ENCODE measurements at regions not wholly inside any gene's neighbourhood (a gene's known extent, or its start where the extent isn't known, plus 50 kb on each side); places are given as distances from the start of the nearest gene placed in this dataset.

GRCh38 chr7:15086131-15086611 lies 183.6 kb upstream of the DGKB start:
- no peak for DNase-seq (ENCODE audit: low spot score)
- no peak overlapping the region for H3K27ac Mint-ChIP-seq
- H3K4me1 Mint-ChIP-seq = no peaks in the 10 kb centered on the region
- H3K36me3 Mint-ChIP-seq = no peaks in the 10 kb centered on the region
- H3K9me3 Mint-ChIP-seq = no peaks in the 10 kb centered on the region
- no peak for ATAC-seq
- H3K27me3 Mint-ChIP-seq (ENCODE audit: low read depth) = no peaks in the 10 kb centered on the region
- no peak overlapping the region for H3K4me3 Mint-ChIP-seq
- CTCF ChIA-PET = interaction anchor here (0.7 kb wide), 1 partner anchor 651 kb away, joined by 3 read pairs; no protein-coding TSS in a partner anchor
- POLR2A ChIA-PET = no interaction called here
- no peak for TF ChIP-seq AFF4 (CRISPR knock-in tag; IDR thresholded peaks at IDR 0.05; ENCODE audit: borderline replicate concordance)
- TF ChIP-seq HMGA2 (CRISPR knock-in tag; IDR thresholded peaks at IDR 0.05) = no peak
- no peak for TF ChIP-seq ZBTB43 (CRISPR knock-in tag; IDR thresholded peaks at IDR 0.05)
- TF ChIP-seq CTCF (IDR thresholded peaks at IDR 0.05) = no peak
- TF ChIP-seq FOXK1 (CRISPR knock-in tag; IDR thresholded peaks at IDR 0.05) = no peak
- TF ChIP-seq ZNF232 (CRISPR knock-in tag; IDR thresholded peaks at IDR 0.05) = no peak
- TF ChIP-seq CREM (CRISPR knock-in tag; IDR thresholded peaks at IDR 0.05) = no peak
- TF ChIP-seq OVOL2 (CRISPR knock-in tag; IDR thresholded peaks at IDR 0.05; ENCODE audit: borderline replicate concordance) = no peak
- no peak for TF ChIP-seq ZNF532 (CRISPR knock-in tag; IDR thresholded peaks at IDR 0.05; ENCODE audit: borderline replicate concordance)
- TF ChIP-seq ZNF263 (CRISPR knock-in tag; IDR thresholded peaks at IDR 0.05; ENCODE audit: low read depth) = no peak
- no peak for TF ChIP-seq NFE2L1 (CRISPR knock-in tag; IDR thresholded peaks at IDR 0.05)
- TF ChIP-seq USF2 (CRISPR knock-in tag; IDR thresholded peaks at IDR 0.05) = no peak

GRCh38 chr7:15085366-15085765 lies 182.8 kb upstream of the DGKB start:
- CTCF ChIA-PET = no interaction called here
- ATAC-seq = no peak

More at GRCh38 chr7:15085366-15085765, 182.8 kb upstream of the DGKB start:
- Mint-ChIP-seq H3K27ac (no peak overlapping the region), H3K27me3 (ENCODE audit: low read depth) (no peaks in the 10 kb centered on the region), H3K4me3 (no peak overlapping the region), H3K9me3 (no peaks in the 10 kb centered on the region), H3K36me3 (no peaks in the 10 kb centered on the region), H3K4me1 (no peaks in the 10 kb centered on the region)
- POLR2A ChIA-PET = no interaction called here
- no peak for TF ChIP-seq IRF1 (CRISPR knock-in tag; IDR thresholded peaks at IDR 0.05)
- TF ChIP-seq PRDM15 (CRISPR knock-in tag; IDR thresholded peaks at IDR 0.05) = no peak
- no peak for DNase-seq (ENCODE audit: low spot score)
